Testis (tissue), 2 donors: ENCODE measurements at regions not wholly inside any gene's neighbourhood (a gene's known extent, or its start where the extent isn't known, plus 50 kb on each side); places are given as distances from the start of the nearest gene placed in this dataset.

Source experiments
- CTCF ChIP-seq, 3 experiments: fragments of 450-650 bp in 2 of 3; fragments of 200-600 bp in 1 of 3; sonication (generic) in 1 of 3; IDR thresholded peaks; one replicate each; pipeline ENCODE4 v1.5.1; 2016 to 2019; ENCODE audit warnings: antibody characterized with exemption in 3 of 3, mild to moderate bottlenecking in 2 of 3, moderate library complexity in 1 of 3
- POLR2A ChIP-seq: fragments of 450-650 bp; IDR thresholded peaks from one replicate; pipeline ENCODE4 v1.6.1; 2017; ENCODE audit warnings: antibody characterized with exemption, mild to moderate bottlenecking, moderate library complexity

GRCh38 chr11:87903345-87903744 is 271.9 kb downstream of the RAB38 start:
- TF ChIP-seq CTCF (IDR thresholded peaks at IDR 0.05): no peak
- no peak for TF ChIP-seq POLR2A
